Omental fat pad (tissue), 3 donors: ENCODE measurements at regions not wholly inside any gene's neighbourhood (a gene's known extent, or its start where the extent isn't known, plus 50 kb on each side); places are given as distances from the start of the nearest gene placed in this dataset.

Experiments used
- ATAC-seq: fragments of 150-250 bp; one replicate; pipeline ENCODE4 v1.9.1; 2016; ENCODE audit warnings: mild to moderate bottlenecking, moderate library complexity; ENCODE audit not compliant: low FRiP score
- DNase-seq: peaks from one replicate; pipeline ENCODE4 v3.0.0-alpha.2; 2019; ENCODE audit warnings: low spot score
- CTCF ChIP-seq, 3 donors: fragments of 450-650 bp; IDR thresholded peaks; one replicate each; pipeline ENCODE4 v1.5.1; 2016 to 2017; ENCODE audit warnings: antibody characterized with exemption in 3 of 3, mild to moderate bottlenecking in 3 of 3, moderate library complexity in 2 of 3

- no peak for TF ChIP-seq CTCF (IDR thresholded peaks at IDR 0.05)
- DNase-seq (no peak), ATAC-seq (no peak)
Measured at GRCh38 chr9:109579191-109579948, 81.3 kb upstream of the PTPN3 start.

GRCh38 chr9:109582386-109582785 is 84.3 kb upstream of the PTPN3 start:
- no peak for TF ChIP-seq CTCF (IDR thresholded peaks at IDR 0.05)
- DNase-seq (no peak), ATAC-seq (no peak)

- TF ChIP-seq CTCF (IDR thresholded peaks at IDR 0.05): no peak
- ATAC-seq: no peak
- DNase-seq: no peak
Measured at GRCh38 chr9:109584205-109584604, 86.1 kb upstream of the PTPN3 start.

GRCh38 chr9:109585796-109586195 is 87.7 kb upstream of the PTPN3 start:
- no peak for TF ChIP-seq CTCF (IDR thresholded peaks at IDR 0.05)
- ATAC-seq: no peak
- no peak for DNase-seq

GRCh38 chr9:109586993-109587392 is 88.9 kb upstream of the PTPN3 start:
- no peak for TF ChIP-seq CTCF (IDR thresholded peaks at IDR 0.05)
- DNase-seq: no peak

GRCh38 chr9:109588415-109588814 is 90.3 kb upstream of the PTPN3 start:
- ATAC-seq (no peak), DNase-seq (no peak)
- no peak for TF ChIP-seq CTCF (IDR thresholded peaks at IDR 0.05)

More at GRCh38 chr9:109586993-109587392, 88.9 kb upstream of the PTPN3 start:
- ATAC-seq: no peak

GRCh38 chr9:109590966-109591365 is 92.9 kb upstream of the PTPN3 start:
- no peak for TF ChIP-seq CTCF (IDR thresholded peaks at IDR 0.05)
- no peak for DNase-seq
- ATAC-seq: no peak
